Lower leg skin (tissue), 4 donors: ENCODE measurements at regions not wholly inside any gene's neighbourhood (a gene's known extent, or its start where the extent isn't known, plus 50 kb on each side); places are given as distances from the start of the nearest gene placed in this dataset.

Source experiments
- DNase-seq, 2 donors: peaks; one replicate each; pipeline ENCODE4 v3.0.0-alpha.2; 2019; ENCODE audit warnings: low spot score in 2 of 2
- H3K4me3 ChIP-seq: fragments of 200-600 bp; sonication (generic); 2 replicates; pipeline ENCODE4 v1.5.1; 2017; ENCODE audit warnings: mild to moderate bottlenecking, low read depth; ENCODE audit not compliant: poor library complexity, severe bottlenecking
- CTCF ChIP-seq, 3 donors: fragments of 450-650 bp; IDR thresholded peaks; one replicate each; pipeline ENCODE4 v1.5.1; 2016; ENCODE audit warnings: antibody characterized with exemption in 3 of 3, mild to moderate bottlenecking in 3 of 3, moderate library complexity in 2 of 3
- POLR2A ChIP-seq, 2 donors: fragments of 450-650 bp; IDR thresholded peaks; one replicate each; pipeline ENCODE4 v1.6.1; 2016 to 2017; ENCODE audit warnings: antibody characterized with exemption in 2 of 2, mild to moderate bottlenecking in 1 of 2, moderate library complexity in 1 of 2
- WGBS, 2 donors: methylation state at CpG; one replicate each; pipeline ENCODE4 v1.1.5; 2018; 5-methylcytosine and 5-hydroxymethylcytosine counted together
- intact Hi-C: fragments of 100-400 bp; cut with DNase I; formaldehyde crosslinking; loops from one replicate; pipeline ENCODE4 v1.15.0; 2023; ENCODE audit warnings: low total_unique reads

- WGBS, 2 donors, result 73 to 91% methylated on average over 1 of the region's 1 CpG
- intact Hi-C loops, result no loop called here
- DNase-seq, result no peak
- TF ChIP-seq CTCF (IDR thresholded peaks at IDR 0.05) (no peak), POLR2A (IDR thresholded peaks at IDR 0.05) (no peak)
- no peak overlapping the region for H3K4me3 ChIP-seq
These were observed 346.0 kb upstream of the PCDH20 start for GRCh38 chr13:61761690-61762089.

GRCh38 chr13:61760102-61760501 lies 344.5 kb upstream of the PCDH20 start:
- DNase-seq, result no peak
- TF ChIP-seq POLR2A (IDR thresholded peaks at IDR 0.05), result no peak
- no peak for TF ChIP-seq CTCF (IDR thresholded peaks at IDR 0.05)
- H3K4me3 ChIP-seq, result no peak overlapping the region
- WGBS, 2 donors, result 89 to 98% methylated on average over 3 of the region's 3 CpGs
- intact Hi-C loops, result no loop called here

- intact Hi-C loops, result no loop called here
- WGBS, 2 donors, result 77 to 84% methylated on average over 1 of the region's 1 CpG
- no peak overlapping the region for H3K4me3 ChIP-seq
- TF ChIP-seq POLR2A (IDR thresholded peaks at IDR 0.05), result no peak
- no peak for TF ChIP-seq CTCF (IDR thresholded peaks at IDR 0.05)
- no peak for DNase-seq
These were observed 340.4 kb upstream of the PCDH20 start for GRCh38 chr13:61756031-61756430.

- intact Hi-C loops, result no loop called here
- no peak for DNase-seq
- TF ChIP-seq POLR2A (IDR thresholded peaks at IDR 0.05) (no peak), CTCF (IDR thresholded peaks at IDR 0.05) (no peak)
- no peak overlapping the region for H3K4me3 ChIP-seq
These were observed 335.4 kb upstream of the PCDH20 start for GRCh38 chr13:61751039-61751438.

GRCh38 chr13:61738236-61738750 lies 322.6 kb upstream of the PCDH20 start:
- TF ChIP-seq POLR2A (IDR thresholded peaks at IDR 0.05) (no peak), CTCF (IDR thresholded peaks at IDR 0.05) (no peak)
- intact Hi-C loops, result no loop called here
- WGBS, 2 donors, result 81 to 85% methylated on average over 2 of the region's 2 CpGs
- H3K4me3 ChIP-seq, result no peak overlapping the region
- no peak for DNase-seq

- 79 to 83% methylated on average over 1 of the region's 1 CpG for WGBS, 2 donors
- H3K4me3 ChIP-seq, result no peak overlapping the region
- intact Hi-C loops, result no loop called here
- DNase-seq, result no peak
- TF ChIP-seq CTCF (IDR thresholded peaks at IDR 0.05) (no peak), POLR2A (IDR thresholded peaks at IDR 0.05) (no peak)
These were observed 319.0 kb upstream of the PCDH20 start for GRCh38 chr13:61734683-61735082.
